HG03103 (cell line): ENCODE measurements at regions not wholly inside any gene's neighbourhood (a gene's known extent, or its start where the extent isn't known, plus 50 kb on each side); places are given as distances from the start of the nearest gene placed in this dataset.
"Not testable (repeated sequence)": the region's sequence is repeated elsewhere in the genome, so short reads cannot be mapped to it uniquely, and the experiment has no call there.

Experiments
- ATAC-seq: cut with Tn5 transposase; IDR thresholded peaks from one replicate; pipeline ENCODE4 v1.9.1; 2021; ENCODE audit warnings: low read depth; ENCODE audit not compliant: unreplicated experiment

- no peak for ATAC-seq
Measured at GRCh38 chr9:19913151-19913550, 124.3 kb upstream of the SLC24A2 start.

DNA sequence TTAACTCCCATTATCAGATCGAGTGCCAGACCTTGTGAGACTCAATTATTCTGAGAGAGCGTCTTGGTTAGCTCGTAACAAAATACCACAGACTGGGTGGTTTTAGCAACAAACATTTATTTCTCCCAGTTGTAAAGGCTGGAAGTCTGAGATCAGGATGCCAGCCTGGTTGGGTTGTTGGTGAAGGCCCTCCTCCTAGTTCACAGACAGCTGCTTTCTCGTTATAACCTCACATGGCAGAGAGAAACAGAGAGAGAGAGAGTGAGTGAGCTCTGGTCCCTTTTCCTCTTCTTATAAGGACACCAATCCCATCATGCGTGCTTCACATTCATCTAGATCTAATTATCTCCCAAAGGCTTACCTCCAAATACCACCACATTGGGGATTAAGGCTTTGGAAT, 114.2 kb upstream of the SLC24A2 start:
- no peak for ATAC-seq

DNA sequence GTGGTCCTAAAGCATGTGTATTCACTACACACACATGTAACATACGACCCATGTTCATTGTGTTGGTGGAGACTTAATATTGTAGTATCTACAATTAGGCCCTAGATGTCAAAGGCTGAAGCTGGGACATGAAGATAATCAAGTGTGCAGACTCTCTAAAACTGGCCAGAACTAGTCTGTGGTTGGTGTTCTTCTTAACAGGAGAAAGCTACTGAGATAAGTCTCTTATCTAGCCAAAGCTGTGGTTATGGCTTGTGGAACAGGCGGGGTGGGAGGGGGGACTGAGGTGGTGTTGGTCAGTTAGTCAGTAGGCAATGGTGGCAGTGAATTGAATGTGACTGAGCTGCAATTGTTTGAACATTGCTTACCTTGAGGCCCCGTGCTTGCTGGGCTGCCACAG, 112.7 kb upstream of the SLC24A2 start:
- no peak for ATAC-seq

DNA sequence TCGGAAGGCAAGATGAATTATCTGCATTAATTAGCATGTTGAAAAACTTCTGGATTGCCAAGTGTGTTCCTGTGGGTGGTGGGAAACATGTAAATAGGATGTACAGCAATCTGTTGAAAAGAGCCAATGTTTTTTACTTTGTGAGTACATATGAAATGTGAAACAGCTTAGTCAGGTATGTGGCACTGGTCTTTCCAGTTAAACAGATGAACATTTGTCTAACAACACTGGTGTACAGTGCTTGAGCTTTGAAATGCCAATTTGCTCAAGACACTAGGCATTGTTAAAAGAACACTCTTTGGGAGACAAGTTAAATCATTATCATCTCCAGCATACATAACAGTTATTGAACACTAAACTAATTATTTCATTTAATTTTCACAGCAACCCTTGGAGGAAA, 107.3 kb upstream of the SLC24A2 start:
- no peak for ATAC-seq

GRCh38 chr9:19895578-19895977, 106.7 kb upstream of the SLC24A2 start:
- not testable (repeated sequence) for ATAC-seq

DNA sequence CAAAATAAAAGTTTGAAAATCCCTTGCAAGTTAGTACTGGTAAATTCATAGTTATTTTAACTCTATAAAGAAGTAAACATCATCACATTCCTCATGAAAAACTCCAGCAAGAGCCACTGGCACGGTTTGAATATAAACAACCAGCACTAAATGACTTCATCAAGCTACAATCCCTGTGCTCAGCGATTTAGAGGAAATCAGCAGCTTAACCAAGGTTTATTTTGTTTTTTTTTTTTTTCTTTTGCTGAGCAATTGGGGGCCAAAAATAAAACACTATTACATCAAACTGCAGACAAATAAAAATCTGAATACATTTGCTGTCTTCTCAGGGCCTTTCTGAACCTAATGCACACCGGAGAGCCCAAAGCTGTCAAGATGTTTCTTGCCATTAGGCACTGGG, 106.2 kb upstream of the SLC24A2 start:
- ATAC-seq = no peak

GRCh38 chr9:19885608-19886007, 96.8 kb upstream of the SLC24A2 start:
- no peak for ATAC-seq

- ATAC-seq = no peak
Measured at GRCh38 chr9:19879062-19879461, 90.2 kb upstream of the SLC24A2 start.

- no peak for ATAC-seq
Measured at GRCh38 chr9:19876569-19877316, 87.9 kb upstream of the SLC24A2 start.

GRCh38 chr9:19875291-19875920, 86.6 kb upstream of the SLC24A2 start:
- no peak for ATAC-seq

DNA sequence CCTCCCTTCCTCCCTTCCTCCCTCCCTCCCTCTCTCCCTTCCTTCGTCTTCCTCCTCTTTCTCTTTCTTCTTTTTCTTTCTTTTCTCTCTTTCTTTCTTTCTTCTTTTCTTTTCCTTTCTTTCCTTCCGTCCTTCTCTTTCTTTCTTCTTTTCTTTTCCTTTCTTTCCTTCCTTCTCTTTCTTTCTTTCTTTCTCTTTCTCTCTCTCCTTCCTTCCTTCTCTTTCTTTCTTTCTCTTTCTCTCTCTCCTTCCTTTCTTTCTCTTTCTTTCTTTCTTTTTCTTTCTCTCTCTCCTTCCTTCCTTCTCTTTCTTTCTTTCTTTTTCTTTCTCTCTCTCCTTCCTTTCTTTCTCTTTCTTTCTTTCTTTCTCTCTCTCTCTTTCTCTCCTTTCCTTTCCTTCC, 84.4 kb upstream of the SLC24A2 start:
- not testable (repeated sequence) for ATAC-seq

GRCh38 chr9:19870988-19871387, 82.2 kb upstream of the SLC24A2 start:
- ATAC-seq = no peak

DNA sequence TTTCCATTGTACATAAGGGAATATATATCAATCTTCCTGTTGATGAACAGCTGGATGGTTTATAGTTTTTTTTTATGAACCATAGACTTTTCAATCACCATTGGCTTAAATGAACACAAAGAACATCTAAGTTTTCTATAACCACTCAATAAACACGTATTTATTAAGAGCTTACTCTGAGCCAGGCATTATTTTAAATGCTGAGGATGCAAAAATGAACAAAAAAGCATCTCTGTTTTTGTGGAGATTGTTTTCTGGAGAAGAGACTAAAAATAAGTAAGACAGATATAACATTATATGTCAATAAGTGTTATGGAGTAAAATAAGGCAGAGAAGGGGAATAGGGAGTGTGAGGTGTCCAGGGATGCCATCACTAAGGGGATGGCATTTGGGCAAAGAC, 52.1 kb upstream of the SLC24A2 start:
- ATAC-seq = no peak
